SU-DHL-6 (cell line): ENCODE measurements at regions not wholly inside any gene's neighbourhood (a gene's known extent, or its start where the extent isn't known, plus 50 kb on each side); places are given as distances from the start of the nearest gene placed in this dataset.

Experiments used
- CTCF ChIP-seq: fragments of 200-600 bp; sonication (generic); IDR thresholded peaks from one replicate; pipeline ENCODE4 v1.5.1; 2017; ENCODE audit warnings: antibody characterized with exemption, mild to moderate bottlenecking, low read length, moderate library complexity; ENCODE audit not compliant: insufficient read depth, poor library complexity, severe bottlenecking
- EZH2phosphoT487 ChIP-seq: fragments of 200-600 bp; sonication (generic), shearing (Covaris generic); conservative IDR thresholded peaks from 2 replicates; pipeline ENCODE4 v1.6.1; 2018; ENCODE audit warnings: mild to moderate bottlenecking, antibody characterized with exemption, low read length, moderate library complexity, mixed read lengths

- TF ChIP-seq CTCF (no peak), EZH2phosphoT487 (no peak)
Measured at GRCh38 chr7:26100406-26101339, 51.3 kb upstream of the NFE2L3 start.
